ENCODE measurements at regions not wholly inside any gene's neighbourhood (a gene's known extent, or its start where the extent isn't known, plus 50 kb on each side); places are given as distances from the start of the nearest gene placed in this dataset.

GRCh38 chr2:187936228-187936627 lies 355.4 kb upstream of the GULP1 start:
- TF ChIP-seq POLR2A (IDR thresholded peaks at IDR 0.05) (no peak), CTCF (IDR thresholded peaks at IDR 0.05) (no peak)

Measured in testis (tissue), 2 donors.